HG03442 (cell line): ENCODE measurements at regions not wholly inside any gene's neighbourhood (a gene's known extent, or its start where the extent isn't known, plus 50 kb on each side); places are given as distances from the start of the nearest gene placed in this dataset.
"Not testable (repeated sequence)": the region's sequence is repeated elsewhere in the genome, so short reads cannot be mapped to it uniquely, and the experiment has no call there.

Source experiments
- ATAC-seq: cut with Tn5 transposase; IDR thresholded peaks from one replicate; pipeline ENCODE4 v1.9.1; 2021; ENCODE audit warnings: mild to moderate bottlenecking, moderate library complexity; ENCODE audit not compliant: unreplicated experiment

GRCh38 chr6:144667532-144668503, 382.7 kb downstream of the UTRN start:
- ATAC-seq, result no peak

- not testable (repeated sequence) for ATAC-seq
Observed at GRCh38 chr6:144670259-144670658, 385.1 kb downstream of the UTRN start.

GRCh38 chr6:144673807-144674206, 388.7 kb downstream of the UTRN start:
- no peak for ATAC-seq

DNA sequence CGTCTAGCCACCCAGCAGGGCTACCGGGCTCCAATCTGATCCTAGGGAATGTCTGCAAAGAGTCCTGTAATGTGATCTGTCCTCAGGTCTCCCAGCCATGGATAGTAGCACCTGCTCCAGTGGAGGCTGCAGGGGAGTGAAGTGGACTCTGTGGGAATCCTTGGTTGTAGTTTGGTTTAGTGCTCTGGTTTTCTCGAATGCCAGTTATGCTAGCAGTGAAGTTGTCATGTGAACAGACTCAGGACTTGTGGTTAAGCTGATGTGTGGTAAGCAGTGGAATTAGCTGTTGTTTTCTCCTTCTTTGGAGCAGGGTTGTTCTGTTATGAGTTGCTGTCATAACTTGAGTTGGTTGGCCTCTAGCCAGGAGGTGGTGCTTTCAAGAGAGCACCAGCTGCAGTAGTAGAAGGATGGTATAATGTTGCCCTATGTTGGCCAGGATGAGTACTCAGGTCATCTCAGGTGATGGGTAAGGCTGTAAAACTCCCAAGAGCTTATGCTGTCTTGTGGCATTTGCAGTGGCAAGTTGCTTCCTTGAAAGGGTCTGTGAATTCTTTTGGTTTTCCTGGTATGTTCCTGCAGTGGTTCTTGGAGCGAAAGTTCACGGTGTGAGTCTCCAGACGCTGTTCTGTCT, 390.2 kb downstream of the UTRN start:
- ATAC-seq, result peak; percentile 83

- ATAC-seq, result not testable (repeated sequence)
Observed at GRCh38 chr6:144676310-144676709, 391.2 kb downstream of the UTRN start.

- ATAC-seq, result not testable (repeated sequence)
Observed at GRCh38 chr6:144677263-144677662, 392.1 kb downstream of the UTRN start.

GRCh38 chr6:144678844-144679243, 393.7 kb downstream of the UTRN start:
- no peak for ATAC-seq

- ATAC-seq, result no peak
Observed at GRCh38 chr6:144681334-144681733, 396.2 kb downstream of the UTRN start.

GRCh38 chr6:144683216-144684070, 398.3 kb downstream of the UTRN start:
- no peak for ATAC-seq

- no peak for ATAC-seq
Observed at GRCh38 chr6:144688713-144689112, 403.6 kb downstream of the UTRN start.

DNA sequence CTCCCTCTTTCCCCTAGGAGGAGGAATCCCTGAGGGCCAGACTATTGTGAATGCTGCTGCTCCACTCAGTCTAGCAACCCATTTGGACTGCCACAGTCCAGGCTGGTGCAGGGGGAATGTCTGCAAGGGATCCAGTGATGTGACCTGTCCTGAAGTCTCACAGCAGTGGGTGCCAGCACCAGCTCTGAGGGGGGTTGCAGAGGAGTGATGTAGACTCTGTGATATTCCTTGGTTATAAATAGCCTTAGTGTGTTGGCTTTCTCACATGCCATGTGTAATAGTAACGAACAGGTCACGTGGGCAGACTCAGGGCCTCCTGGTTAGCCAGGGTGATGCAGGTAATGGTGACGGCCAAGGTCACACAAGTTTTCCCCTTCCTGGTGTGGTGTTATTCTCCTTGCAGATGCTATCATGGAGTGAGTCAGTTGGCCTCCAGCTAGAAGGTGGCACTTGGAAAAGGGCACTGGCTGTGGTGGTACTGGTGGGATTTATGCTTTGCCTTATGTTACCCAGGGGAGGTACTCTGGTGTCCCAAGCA, 404.4 kb downstream of the UTRN start:
- no peak for ATAC-seq

DNA sequence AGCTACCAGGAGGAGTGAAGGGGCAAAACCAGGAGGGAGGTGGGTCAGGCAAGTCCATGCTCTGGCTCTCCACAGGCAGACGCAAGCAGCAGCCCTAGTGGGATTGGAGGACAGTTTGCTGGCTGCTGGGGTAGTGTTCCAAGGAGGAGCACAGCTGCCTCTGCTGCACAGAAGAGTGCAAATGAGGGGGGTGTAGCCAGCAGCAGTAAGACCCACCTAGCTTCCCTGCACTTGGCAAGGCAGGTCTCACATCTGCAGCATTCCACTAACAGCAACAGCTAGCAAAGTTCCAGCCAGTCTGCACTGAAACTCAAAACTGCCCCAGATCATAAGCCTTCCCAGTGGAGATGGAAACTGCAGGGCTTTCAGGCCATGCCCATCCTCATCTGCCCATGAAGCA, 405.0 kb downstream of the UTRN start:
- ATAC-seq, result no peak

DNA sequence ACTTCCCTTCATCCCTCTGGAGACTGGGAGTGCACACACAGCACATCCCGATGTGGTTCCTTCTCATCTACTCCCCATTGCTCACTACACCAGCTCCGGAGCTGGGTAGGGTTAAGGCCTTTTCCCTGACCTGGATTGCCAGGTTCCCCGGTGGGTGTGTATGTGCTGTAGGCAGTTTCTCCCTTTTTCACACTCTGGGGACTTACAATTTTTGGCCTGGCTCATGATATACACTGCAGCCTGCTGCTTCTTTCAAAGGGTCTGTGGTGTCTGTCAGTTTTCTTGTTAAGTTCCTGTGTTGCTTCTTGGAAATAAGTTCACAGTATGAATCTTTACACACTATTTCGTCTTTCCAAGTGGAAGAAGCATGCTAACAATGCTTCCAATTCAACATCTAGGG, 405.5 kb downstream of the UTRN start:
- no peak for ATAC-seq

DNA sequence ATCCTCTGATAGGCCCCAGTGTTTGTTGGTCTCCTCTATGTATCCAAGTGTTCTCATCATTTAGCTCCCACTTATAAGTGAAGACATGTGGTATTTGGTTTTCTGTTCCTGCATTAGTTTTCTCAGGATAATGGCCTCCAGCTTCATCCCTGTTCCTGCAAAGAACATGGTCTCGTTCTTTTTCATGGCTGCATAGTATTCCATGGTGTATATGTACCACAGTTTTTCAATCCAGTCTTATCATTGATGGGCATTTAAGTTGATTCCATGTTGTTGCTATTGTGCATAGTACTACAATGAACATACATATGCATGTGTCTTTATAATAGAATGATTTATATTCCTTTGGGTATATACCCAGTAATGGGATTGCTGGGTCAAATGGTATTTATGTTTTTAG, 406.9 kb downstream of the UTRN start:
- not testable (repeated sequence) for ATAC-seq

GRCh38 chr6:144695858-144696533, 410.9 kb downstream of the UTRN start:
- no peak for ATAC-seq

DNA sequence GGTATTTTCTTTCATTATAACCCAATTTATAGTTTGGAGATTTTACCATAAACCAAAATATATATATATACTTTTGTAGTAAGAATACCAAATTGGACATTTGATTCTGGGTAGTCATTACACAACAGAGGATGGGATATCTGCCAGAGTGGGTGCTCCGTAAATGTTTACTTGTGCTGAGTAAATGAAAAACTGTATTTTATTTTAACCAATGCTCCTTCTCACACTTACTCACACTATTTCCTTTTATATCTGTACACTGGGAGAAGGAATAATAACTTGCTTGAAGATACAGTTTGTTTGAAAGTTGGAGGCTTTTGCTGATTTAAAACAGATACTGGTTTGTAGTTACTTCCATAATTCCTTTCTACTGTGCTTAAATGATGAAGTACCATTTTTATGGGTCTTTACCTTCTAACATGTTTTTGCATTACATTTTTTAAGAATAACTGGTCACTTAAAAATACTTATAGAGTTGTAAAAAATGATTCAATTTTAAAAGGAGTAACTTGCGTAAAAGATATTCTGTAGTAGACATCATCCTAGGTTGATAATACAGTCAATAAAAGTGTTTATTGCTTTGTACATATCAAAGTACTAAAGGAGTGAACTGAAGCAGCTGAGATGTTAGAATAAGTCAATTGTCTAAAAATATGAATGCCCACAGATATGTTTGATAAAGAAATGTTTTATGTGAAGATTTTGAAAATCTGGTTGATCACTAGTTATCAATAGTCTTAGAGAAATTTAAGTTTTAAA, 411.7 kb downstream of the UTRN start:
- no peak for ATAC-seq

- ATAC-seq, result no peak
Observed at GRCh38 chr6:144697369-144697760, 412.2 kb downstream of the UTRN start.

DNA sequence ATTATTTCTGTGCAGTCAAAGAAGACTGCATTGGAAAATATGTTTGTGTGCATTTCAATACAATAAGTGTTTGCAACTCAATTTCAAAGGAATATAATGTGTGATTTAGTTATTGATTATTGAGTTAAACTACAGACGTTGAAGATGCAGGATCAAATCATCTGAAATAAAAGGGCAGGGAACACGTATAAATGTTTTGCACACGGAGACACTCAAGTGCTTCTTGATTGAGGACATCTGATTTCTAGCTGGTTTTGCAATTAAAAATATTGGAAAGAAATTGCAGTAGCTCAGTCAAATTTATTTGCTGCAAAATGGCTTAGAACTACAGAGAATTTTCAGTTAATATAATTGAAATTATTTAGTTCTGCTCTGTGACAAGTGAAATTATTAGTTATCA, 412.7 kb downstream of the UTRN start:
- ATAC-seq, result no peak

GRCh38 chr6:144702781-144703180, 417.6 kb downstream of the UTRN start:
- no peak for ATAC-seq

DNA sequence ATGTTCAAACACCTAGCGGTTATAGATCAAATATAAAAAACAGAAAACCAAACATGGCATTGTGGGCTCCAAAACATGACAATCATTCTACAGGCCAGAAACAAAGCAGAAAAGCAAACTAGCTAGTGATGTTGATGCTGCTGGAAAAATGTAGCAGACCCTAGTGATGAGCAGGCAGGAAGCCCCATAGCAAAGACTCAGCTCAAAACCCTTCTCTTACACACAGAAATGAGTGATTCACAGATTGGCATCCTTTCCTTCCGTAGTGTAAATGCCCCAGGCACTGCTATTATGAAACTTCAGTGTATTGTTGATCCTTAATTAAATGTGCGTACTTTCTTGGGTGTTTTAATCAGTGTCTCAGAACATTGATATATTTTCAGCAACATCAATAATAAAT, 425.1 kb downstream of the UTRN start:
- ATAC-seq, result no peak
